Neural progenitor cell (in vitro differentiated cells): ENCODE measurements at regions not wholly inside any gene's neighbourhood (a gene's known extent, or its start where the extent isn't known, plus 50 kb on each side); places are given as distances from the start of the nearest gene placed in this dataset.

Experiments used
- DNase-seq: peaks from one replicate; pipeline ENCODE4 v3.0.0-alpha.2; 2016; ENCODE audit warnings: low spot score
- H2AFZ ChIP-seq: fragments of 200-600 bp; sonication (generic); replicated peaks from 2 replicates; pipeline ENCODE4 v1.6.1; 2016; ENCODE audit warnings: antibody characterized with exemption
- H3F3A ChIP-seq: fragments of 200-600 bp; sonication (generic); 2 replicates; pipeline ENCODE4 v1.6.1; 2016; ENCODE audit warnings: antibody characterized with exemption, low read depth
- H3K27ac ChIP-seq: fragments of 200-600 bp; sonication (generic); 2 replicates; pipeline ENCODE4 v1.5.1; 2016; ENCODE audit warnings: mild to moderate bottlenecking
- H3K27me3 ChIP-seq: fragments of 200-600 bp; sonication (generic); 2 replicates; pipeline ENCODE4 v1.6.1; 2016; ENCODE audit warnings: mild to moderate bottlenecking, moderate library complexity
- H3K36me3 ChIP-seq: fragments of 200-600 bp; sonication (generic); 2 replicates; pipeline ENCODE4 v1.5.1; 2016
- H3K4me1 ChIP-seq: fragments of 200-600 bp; sonication (generic); 2 replicates; pipeline ENCODE4 v1.6.1; 2016; ENCODE audit warnings: mixed run types
- H3K4me2 ChIP-seq: fragments of 200-600 bp; sonication (generic); 2 replicates; pipeline ENCODE4 v1.6.1; 2016
- H3K4me3 ChIP-seq: fragments of 200-600 bp; sonication (generic); 2 replicates; pipeline ENCODE4 v1.5.1; 2016
- H3K79me2 ChIP-seq: fragments of 200-600 bp; sonication (generic); 2 replicates; pipeline ENCODE4 v1.6.1; 2016; ENCODE audit warnings: low read depth
- H3K9ac ChIP-seq: fragments of 200-600 bp; sonication (generic); 2 replicates; pipeline ENCODE4 v1.6.1; 2016
- H3K9me3 ChIP-seq: fragments of 200-600 bp; sonication (generic); 2 replicates; pipeline ENCODE4 v1.5.1; 2016; ENCODE audit warnings: low read depth
- H4K20me1 ChIP-seq: fragments of 200-600 bp; sonication (generic); 2 replicates; pipeline ENCODE4 v1.6.1; 2016; ENCODE audit warnings: low read depth
- H3K27ac Mint-ChIP-seq: 3 replicates; pipeline ENCODE4 v1.8.0; 2021; ENCODE audit warnings: mixed read lengths
- H3K27me3 Mint-ChIP-seq: 2 replicates; pipeline ENCODE4 v1.8.0; 2022; ENCODE audit warnings: low read depth, mild to moderate bottlenecking, inconsistent platforms, moderate library complexity, mixed read lengths; ENCODE audit not compliant: insufficient read depth
- H3K36me3 Mint-ChIP-seq: 3 replicates; pipeline ENCODE4 v1.8.0; 2021; ENCODE audit warnings: mixed read lengths
- H3K4me1 Mint-ChIP-seq: 3 replicates; pipeline ENCODE4 v1.8.0; 2021; ENCODE audit warnings: mixed read lengths
- H3K4me3 Mint-ChIP-seq: 3 replicates; pipeline ENCODE4 v1.8.0; 2021; ENCODE audit warnings: mild to moderate bottlenecking, moderate library complexity, mixed read lengths
- H3K9me3 Mint-ChIP-seq: 3 replicates; pipeline ENCODE4 v1.8.0; 2020; ENCODE audit warnings: mixed read lengths
- CTCF ChIP-seq: fragments of 200-600 bp; sonication (generic); IDR thresholded peaks from 2 replicates; pipeline ENCODE4 v1.5.1; 2017; ENCODE audit warnings: antibody characterized with exemption, mild to moderate bottlenecking
- EZH2 ChIP-seq: fragments of 200-600 bp; sonication (generic); IDR thresholded peaks from 2 replicates; pipeline ENCODE4 v1.6.1; 2017; ENCODE audit warnings: antibody characterized with exemption, mild to moderate bottlenecking, moderate library complexity
- EZH2phosphoT487 ChIP-seq: fragments of 200-600 bp; sonication (generic); IDR thresholded peaks from 2 replicates; pipeline ENCODE4 v1.6.1; 2017; ENCODE audit warnings: antibody characterized with exemption

- Mint-ChIP-seq H3K4me1 (no peaks in the 10 kb centered on the region), H3K27me3 (no peaks in the 10 kb centered on the region), H3K4me3 (no peak overlapping the region), H3K27ac (no peak overlapping the region), H3K9me3 (peaks cover 12% of the 10 kb centered on the region), H3K36me3 (no peaks in the 10 kb centered on the region)
- no peaks in the 10 kb centered on the region for H3K36me3 ChIP-seq
- H3K4me2 ChIP-seq, result no peak overlapping the region
- no peaks in the 10 kb centered on the region for H3K9me3 ChIP-seq
- no peak for DNase-seq
- no peak overlapping the region for H3K9ac ChIP-seq
- H3F3A ChIP-seq, result no peaks in the 10 kb centered on the region
- H3K27me3 ChIP-seq, result no peaks in the 10 kb centered on the region
- no peaks in the 10 kb centered on the region for H4K20me1 ChIP-seq
- H3K79me2 ChIP-seq, result no peaks in the 10 kb centered on the region
- H2AFZ ChIP-seq, result no peak overlapping the region
- H3K4me3 ChIP-seq, result no peak overlapping the region
- no peaks in the 10 kb centered on the region for H3K4me1 ChIP-seq
- H3K27ac ChIP-seq, result no peak overlapping the region
- TF ChIP-seq EZH2phosphoT487 (no peak), CTCF (no peak), EZH2 (no peak)
Observed at GRCh38 chr6:164276211-164276610, 861.7 kb downstream of the QKI start.

GRCh38 chr6:164275773-164276172 lies 861.3 kb downstream of the QKI start:
- Mint-ChIP-seq H3K27ac (no peak overlapping the region), H3K9me3 (peaks cover 13% of the 10 kb centered on the region), H3K36me3 (no peaks in the 10 kb centered on the region), H3K4me3 (no peak overlapping the region), H3K27me3 (no peaks in the 10 kb centered on the region), H3K4me1 (no peaks in the 10 kb centered on the region)
- Histone ChIP-seq H4K20me1 (no peaks in the 10 kb centered on the region), H3K27ac (no peak overlapping the region), H2AFZ (no peak overlapping the region), H3K79me2 (no peaks in the 10 kb centered on the region), H3K4me1 (no peaks in the 10 kb centered on the region), H3K4me3 (no peak overlapping the region), H3K36me3 (no peaks in the 10 kb centered on the region), H3K9me3 (no peaks in the 10 kb centered on the region), H3K9ac (no peak overlapping the region), H3K4me2 (no peak overlapping the region), H3K27me3 (no peaks in the 10 kb centered on the region), H3F3A (no peaks in the 10 kb centered on the region)
- DNase-seq, result no peak
- TF ChIP-seq CTCF (no peak), EZH2phosphoT487 (no peak), EZH2 (no peak)

GRCh38 chr6:164274493-164274892 lies 860.0 kb downstream of the QKI start:
- Mint-ChIP-seq H3K27ac (no peak overlapping the region), H3K9me3 (peaks cover 8% of the 10 kb centered on the region), H3K4me3 (no peak overlapping the region), H3K4me1 (no peaks in the 10 kb centered on the region), H3K27me3 (no peaks in the 10 kb centered on the region), H3K36me3 (no peaks in the 10 kb centered on the region)
- Histone ChIP-seq H2AFZ (no peak overlapping the region), H3K36me3 (no peaks in the 10 kb centered on the region), H3K4me2 (no peak overlapping the region), H4K20me1 (no peaks in the 10 kb centered on the region), H3K9ac (no peak overlapping the region), H3K4me1 (no peaks in the 10 kb centered on the region), H3K4me3 (no peak overlapping the region), H3K27ac (no peak overlapping the region), H3F3A (no peaks in the 10 kb centered on the region), H3K9me3 (no peaks in the 10 kb centered on the region), H3K27me3 (no peaks in the 10 kb centered on the region), H3K79me2 (no peaks in the 10 kb centered on the region)
- no peak for TF ChIP-seq EZH2phosphoT487
- TF ChIP-seq CTCF, result no peak
- TF ChIP-seq EZH2, result no peak
- DNase-seq, result no peak

DNA sequence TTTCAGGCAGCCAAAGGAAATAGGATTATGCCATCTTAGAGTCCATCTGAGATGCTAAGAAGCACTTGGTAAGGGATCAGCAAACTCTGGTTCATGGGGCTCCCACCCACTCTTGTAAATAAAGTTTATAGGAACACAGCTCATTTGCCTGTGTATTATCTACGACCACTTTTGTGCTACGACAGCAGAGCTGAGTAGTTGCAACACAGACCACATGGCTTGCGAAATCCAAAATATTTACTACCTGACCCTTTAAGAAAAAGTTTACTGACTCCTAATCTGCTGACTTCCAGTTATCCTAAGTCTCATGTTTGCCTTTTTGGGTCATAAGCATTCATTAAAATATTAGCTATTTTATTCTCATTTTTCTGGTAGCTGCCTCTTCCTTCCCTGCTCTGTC lies 859.0 kb downstream of the QKI start:
- Histone ChIP-seq H3K27ac (no peak overlapping the region), H3K27me3 (no peaks in the 10 kb centered on the region), H3K9me3 (no peaks in the 10 kb centered on the region), H3K4me3 (no peak overlapping the region), H3K4me1 (no peaks in the 10 kb centered on the region), H3K9ac (no peak overlapping the region), H3F3A (no peaks in the 10 kb centered on the region), H3K4me2 (no peak overlapping the region), H3K36me3 (no peaks in the 10 kb centered on the region), H3K79me2 (no peaks in the 10 kb centered on the region), H4K20me1 (no peaks in the 10 kb centered on the region), H2AFZ (no peak overlapping the region)
- TF ChIP-seq EZH2, result no peak
- no peak for TF ChIP-seq EZH2phosphoT487
- no peak for TF ChIP-seq CTCF
- Mint-ChIP-seq H3K9me3 (peaks cover 4% of the 10 kb centered on the region), H3K4me1 (no peaks in the 10 kb centered on the region), H3K4me3 (no peak overlapping the region), H3K36me3 (no peaks in the 10 kb centered on the region), H3K27me3 (no peaks in the 10 kb centered on the region), H3K27ac (no peak overlapping the region)
- DNase-seq, result no peak
